Esophagus muscularis mucosa (tissue), 4 donors: ENCODE measurements at regions not wholly inside any gene's neighbourhood (a gene's known extent, or its start where the extent isn't known, plus 50 kb on each side); places are given as distances from the start of the nearest gene placed in this dataset.
"Not testable (repeated sequence)": the region's sequence is repeated elsewhere in the genome, so short reads cannot be mapped to it uniquely, and the experiment has no call there.

Experiments used
- DNase-seq: peaks from one replicate; pipeline ENCODE4 v3.0.0-alpha.2; 2017; ENCODE audit errors: extremely low spot score
- H3K27ac ChIP-seq, 4 donors: fragments of 200-600 bp; sonication (generic); replicated peaks in 1 of 4; 1 replicate in 3 of 4; 2 replicates in 1 of 4; pipeline ENCODE4 v1.5.1; 2016 to 2019; ENCODE audit warnings: mild to moderate bottlenecking in 1 of 4
- H3K27me3 ChIP-seq, 4 donors: fragments of 200-600 bp; sonication (generic); one replicate each; pipeline versions ENCODE4 v1.5.1 to v1.6.0; 2016 to 2019
- H3K36me3 ChIP-seq, 4 donors: fragments of 200-600 bp; sonication (generic); one replicate each; pipeline ENCODE4 v1.5.1; 2016 to 2019
- H3K4me1 ChIP-seq, 4 donors: fragments of 200-600 bp; sonication (generic); one replicate each; pipeline ENCODE4 v1.5.1; 2016 to 2019
- H3K4me3 ChIP-seq, 4 donors: fragments of 200-600 bp; sonication (generic); 1 replicate in 2 of 4; 2 replicates in 2 of 4; pipeline ENCODE4 v1.5.1; 2016 to 2019; ENCODE audit warnings: mild to moderate bottlenecking in 4 of 4, moderate library complexity in 1 of 4
- H3K9me3 ChIP-seq, 4 donors: fragments of 200-600 bp; sonication (generic); 1 replicate in 3 of 4; 2 replicates in 1 of 4; pipeline ENCODE4 v1.5.1; 2016 to 2019
- CTCF ChIP-seq, 3 experiments: fragments of 200-600 bp in 2 of 3; fragments of 450-650 bp in 1 of 3; sonication (generic) in 2 of 3; IDR thresholded peaks; one replicate each; pipeline ENCODE4 v1.5.1; 2017 to 2019; ENCODE audit warnings: antibody characterized with exemption in 3 of 3, mild to moderate bottlenecking in 2 of 3, moderate library complexity in 1 of 3
- EP300 ChIP-seq: sonication (generic); formaldehyde crosslinking; IDR thresholded peaks from one replicate; pipeline ENCODE4 v1.6.1; 2017; ENCODE audit warnings: antibody characterized with exemption
- POLR2A ChIP-seq: fragments of 450-650 bp; IDR thresholded peaks from one replicate; pipeline ENCODE4 v1.6.1; 2017; ENCODE audit warnings: antibody characterized with exemption, moderate library complexity, mild to moderate bottlenecking, low read depth
- POLR2AphosphoS5 ChIP-seq, 2 donors: sonication (generic); formaldehyde crosslinking; IDR thresholded peaks; one replicate each; pipeline ENCODE4 v1.6.1; 2017; ENCODE audit warnings: antibody characterized with exemption in 2 of 2
- WGBS: methylation state at CpG from one replicate; pipeline ENCODE4 v1.1.5; 2018; 5-methylcytosine and 5-hydroxymethylcytosine counted together
- intact Hi-C: fragments of 100-400 bp; cut with DNase I; formaldehyde crosslinking; loops from one replicate; pipeline ENCODE4 v1.15.1; 2023

DNA sequence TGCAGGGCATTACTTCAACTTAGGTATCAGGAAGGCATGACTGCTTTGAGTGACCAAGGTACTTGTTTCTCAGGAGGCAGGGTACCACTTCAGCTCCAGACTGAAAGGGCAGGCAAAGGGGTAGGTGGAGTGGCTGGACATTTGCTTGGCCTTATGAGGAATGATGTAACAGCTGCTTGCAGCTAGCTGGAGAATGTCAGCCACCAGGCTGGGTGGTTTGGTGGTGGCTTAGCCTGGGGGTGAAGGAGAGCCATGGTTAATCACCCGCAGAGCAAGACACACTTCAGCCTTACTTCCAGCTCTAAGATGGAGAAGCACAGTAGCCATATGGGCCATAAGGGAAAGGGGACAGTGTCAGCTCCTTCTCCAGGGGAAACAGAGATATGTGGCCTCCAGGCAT lies 146.1 kb downstream of the APIP start:
- Histone ChIP-seq H3K27ac (no peak overlapping the region), H3K4me3 (no peak overlapping the region), H3K9me3 (peaks cover 0 to under 1% (median 0%) of the 10 kb centered on the region in 4 donors), H3K4me1 (no peaks in the 10 kb centered on the region), H3K36me3 (no peaks in the 10 kb centered on the region), H3K27me3 (peaks cover 0 to 5% (median 0%) of the 10 kb centered on the region in 4 donors)
- DNase-seq: no peak
- intact Hi-C loops: no loop called here
- TF ChIP-seq EP300 (no peak), POLR2A (no peak), POLR2AphosphoS5 (IDR thresholded peaks at IDR 0.05) (no peak), CTCF (IDR thresholded peaks at IDR 0.05) (no peak)
- 100% methylated on average over 1 of the region's 1 CpG for whole genome bisulfite sequencing

DNA sequence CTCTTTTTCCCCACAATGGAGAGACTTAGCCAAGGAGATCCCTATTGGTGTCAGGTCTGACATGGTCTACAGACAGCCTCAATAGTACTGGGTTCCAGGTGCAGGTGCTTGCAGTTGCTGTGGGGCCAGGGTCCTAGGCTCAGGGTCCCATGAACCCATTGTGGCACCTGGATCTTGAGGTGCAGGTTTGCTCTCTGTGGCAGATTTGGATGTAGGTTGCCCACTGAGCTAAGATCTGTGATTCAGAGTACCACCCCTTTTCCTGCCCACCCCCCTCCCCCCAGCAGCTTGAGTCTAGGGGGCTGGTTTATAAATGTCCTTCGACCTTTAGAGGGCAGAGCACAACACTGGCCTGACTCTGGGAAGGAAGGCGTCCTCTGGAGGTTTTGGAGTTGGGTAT lies 147.0 kb downstream of the APIP start:
- intact Hi-C loops: no loop called here
- no peak overlapping the region for H3K4me3 ChIP-seq
- H3K36me3 ChIP-seq: no peaks in the 10 kb centered on the region
- peaks cover 0 to 5% (median 0%) of the 10 kb centered on the region in 4 donors for H3K9me3 ChIP-seq
- TF ChIP-seq EP300 (no peak), POLR2AphosphoS5 (IDR thresholded peaks at IDR 0.05) (no peak), CTCF (IDR thresholded peaks at IDR 0.05) (no peak), POLR2A (no peak)
- no peaks in the 10 kb centered on the region for H3K4me1 ChIP-seq
- DNase-seq: peak; percentile 86
- no peak overlapping the region for H3K27ac ChIP-seq
- H3K27me3 ChIP-seq: peaks cover 0 to 5% (median 0%) of the 10 kb centered on the region in 4 donors
- 90% methylated on average over 2 of the region's 2 CpGs for WGBS

DNA sequence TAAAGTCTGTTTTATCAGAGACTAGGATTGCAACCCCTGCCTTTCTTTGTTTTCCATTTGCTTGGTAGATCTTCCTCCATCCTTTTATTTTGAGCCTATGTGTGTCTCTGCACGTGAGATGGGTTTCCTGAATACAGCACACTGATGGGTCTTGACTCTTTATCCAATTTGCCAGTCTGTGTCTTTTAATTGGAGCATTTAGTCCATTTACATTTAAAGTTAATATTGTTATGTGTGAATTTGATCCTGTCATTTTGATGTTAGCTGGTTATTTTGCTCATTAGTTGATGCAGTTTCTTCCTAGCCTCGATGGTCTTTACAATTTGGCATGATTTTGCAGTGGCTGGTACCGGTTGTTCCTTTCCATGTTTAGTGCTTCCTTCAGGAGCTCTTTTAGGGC lies 141.7 kb downstream of the EHF start:
- H3K27me3 ChIP-seq, H3K27ac ChIP-seq, H3K4me1 ChIP-seq, H3K9me3 ChIP-seq, H3K4me3 ChIP-seq, DNase-seq, intact Hi-C loops, H3K36me3 ChIP-seq: not testable (repeated sequence)
- no CpG with 5 or more reads among the region's 3 CpGs for WGBS

DNA sequence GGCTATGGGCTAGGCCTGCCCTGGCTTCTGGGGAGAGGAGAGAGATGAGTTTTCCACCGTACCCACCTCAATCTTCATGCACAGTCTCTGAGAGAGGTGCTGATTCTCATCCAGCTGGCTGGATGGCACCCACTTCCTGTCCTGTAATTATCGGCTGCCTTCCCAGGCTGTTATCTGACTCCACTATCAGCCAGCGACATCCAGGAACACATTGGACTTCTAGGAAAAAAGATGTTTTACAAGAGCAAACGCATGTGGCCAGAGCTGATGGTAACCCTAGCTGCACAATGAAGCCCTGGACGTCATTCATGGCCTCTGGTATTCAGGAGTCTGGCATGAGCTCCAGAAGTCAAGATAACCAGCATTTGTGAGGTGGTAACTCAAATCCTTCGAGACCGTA lies 137.4 kb downstream of the EHF start:
- intact Hi-C loops: no loop called here
- Histone ChIP-seq H3K4me1 (no peaks in the 10 kb centered on the region), H3K4me3 (no peak overlapping the region), H3K27me3 (no peaks in the 10 kb centered on the region), H3K9me3 (peaks cover 0 to 3% (median 0%) of the 10 kb centered on the region in 4 donors), H3K27ac (no peak overlapping the region), H3K36me3 (no peaks in the 10 kb centered on the region)
- no peak for DNase-seq
- 54% methylated on average over 6 of the region's 7 CpGs for WGBS
- TF ChIP-seq POLR2A (no peak), EP300 (no peak), CTCF (IDR thresholded peaks at IDR 0.05) (no peak), POLR2AphosphoS5 (IDR thresholded peaks at IDR 0.05) (no peak)

DNA sequence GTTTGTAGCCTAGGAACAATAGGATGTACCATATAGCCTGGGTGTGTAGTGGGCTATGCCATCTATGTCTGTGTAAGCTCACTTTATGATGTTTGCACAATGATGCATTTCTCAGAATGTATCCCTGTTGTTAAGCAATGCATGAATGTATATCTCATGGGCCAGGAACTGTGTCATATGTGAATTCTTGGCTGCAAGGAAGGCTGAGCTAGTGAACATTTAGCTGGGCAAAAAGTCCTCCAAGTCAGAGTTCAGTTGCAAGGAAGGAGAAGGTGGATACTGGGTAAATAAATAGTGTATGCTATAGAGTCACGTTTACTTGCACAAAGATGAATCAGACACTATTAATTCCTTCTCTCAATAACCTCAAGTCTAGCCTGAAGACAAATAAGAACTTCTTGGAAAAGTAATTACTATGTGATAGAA lies 136.1 kb downstream of the EHF start:
- no peaks in the 10 kb centered on the region for H3K27me3 ChIP-seq
- H3K4me3 ChIP-seq: no peak overlapping the region
- 35% methylated on average over 1 of the region's 1 CpG for WGBS
- H3K4me1 ChIP-seq: no peaks in the 10 kb centered on the region
- H3K36me3 ChIP-seq: no peaks in the 10 kb centered on the region
- intact Hi-C loops: no loop called here
- H3K9me3 ChIP-seq: peaks cover 0 to 3% (median 0%) of the 10 kb centered on the region in 4 donors
- H3K27ac ChIP-seq: no peak overlapping the region
- peak; percentile 39 for DNase-seq
- TF ChIP-seq POLR2A: no peak
- no peak for TF ChIP-seq EP300
- no peak for TF ChIP-seq POLR2AphosphoS5 (IDR thresholded peaks at IDR 0.05)
- no peak for TF ChIP-seq CTCF (IDR thresholded peaks at IDR 0.05)
